ENCODE measurements at regions not wholly inside any gene's neighbourhood (a gene's known extent, or its start where the extent isn't known, plus 50 kb on each side); places are given as distances from the start of the nearest gene placed in this dataset.
"Not testable (repeated sequence)": the region's sequence is repeated elsewhere in the genome, so short reads cannot be mapped to it uniquely, and the experiment has no call there.

- no peak for DNase-seq (ENCODE audit: low read depth in 2 of 2)
These were observed 141.7 kb upstream of the SHH start for GRCh38 chr7:155953781-155954549.

GRCh38 chr7:155953501-155953778 lies 141.2 kb upstream of the SHH start:
- no peak for DNase-seq (ENCODE audit: low read depth in 2 of 2)

- DNase-seq (ENCODE audit: low read depth in 2 of 2) = no peak
These were observed 139.4 kb upstream of the SHH start for GRCh38 chr7:155951554-155952158.

GRCh38 chr7:155950898-155951553 lies 138.8 kb upstream of the SHH start:
- no peak for DNase-seq (ENCODE audit: low read depth in 2 of 2)

GRCh38 chr7:155948845-155949244 lies 136.6 kb upstream of the SHH start:
- no peak for DNase-seq (ENCODE audit: low read depth in 2 of 2)

- no peak for DNase-seq (ENCODE audit: low read depth in 2 of 2)
These were observed 136.2 kb upstream of the SHH start for GRCh38 chr7:155948423-155948822.

GRCh38 chr7:155947051-155947450 lies 134.8 kb upstream of the SHH start:
- no peak for DNase-seq (ENCODE audit: low read depth in 2 of 2)

- no peak for DNase-seq (ENCODE audit: low read depth in 2 of 2)
These were observed 133.5 kb upstream of the SHH start for GRCh38 chr7:155945670-155946325.

- DNase-seq (ENCODE audit: low read depth in 2 of 2) = no peak
These were observed 132.6 kb upstream of the SHH start for GRCh38 chr7:155944901-155945300.

- DNase-seq (ENCODE audit: low read depth in 2 of 2) = no peak
These were observed 131.1 kb upstream of the SHH start for GRCh38 chr7:155943251-155943899.

- DNase-seq (ENCODE audit: low read depth in 2 of 2) = no peak
These were observed 130.1 kb upstream of the SHH start for GRCh38 chr7:155942226-155942950.

- DNase-seq (ENCODE audit: low read depth in 2 of 2) = no peak
These were observed 129.4 kb upstream of the SHH start for GRCh38 chr7:155941688-155942087.

- DNase-seq (ENCODE audit: low read depth in 2 of 2) = no peak
These were observed 127.1 kb upstream of the SHH start for GRCh38 chr7:155939350-155939749.

- no peak for DNase-seq (ENCODE audit: low read depth in 2 of 2)
These were observed 125.9 kb upstream of the SHH start for GRCh38 chr7:155938129-155938528.

- no peak for DNase-seq (ENCODE audit: low read depth in 2 of 2)
These were observed 123.5 kb upstream of the SHH start for GRCh38 chr7:155935726-155936125.

GRCh38 chr7:155935005-155935557 lies 122.8 kb upstream of the SHH start:
- DNase-seq (ENCODE audit: low read depth in 2 of 2) = no peak

- not testable (repeated sequence) for DNase-seq (ENCODE audit: low read depth in 2 of 2)
These were observed 120.1 kb upstream of the SHH start for GRCh38 chr7:155932324-155932723.

- no peak for DNase-seq (ENCODE audit: low read depth in 2 of 2)
These were observed 119.3 kb upstream of the SHH start for GRCh38 chr7:155931396-155932085.

- no peak for DNase-seq (ENCODE audit: low read depth in 2 of 2)
These were observed 118.3 kb upstream of the SHH start for GRCh38 chr7:155930527-155930926.

GRCh38 chr7:155930061-155930460 lies 117.8 kb upstream of the SHH start:
- DNase-seq (ENCODE audit: low read depth in 2 of 2) = no peak

GRCh38 chr7:155928583-155928982 lies 116.3 kb upstream of the SHH start:
- DNase-seq (ENCODE audit: low read depth in 2 of 2) = no peak
